Limb (tissue), 2 donors: ENCODE measurements at regions not wholly inside any gene's neighbourhood (a gene's known extent, or its start where the extent isn't known, plus 50 kb on each side); places are given as distances from the start of the nearest gene placed in this dataset.
"Not testable (repeated sequence)": the region's sequence is repeated elsewhere in the genome, so short reads cannot be mapped to it uniquely, and the experiment has no call there.

Experiments used
- DNase-seq, 2 donors: peaks; one replicate each; pipeline ENCODE4 v3.0.0-alpha.2; 2016; ENCODE audit errors: extremely low spot score in 2 of 2

- DNase-seq, result no peak
These were observed 411.0 kb upstream of the ZMIZ1 start for GRCh38 chr10:78657862-78658165.

DNA sequence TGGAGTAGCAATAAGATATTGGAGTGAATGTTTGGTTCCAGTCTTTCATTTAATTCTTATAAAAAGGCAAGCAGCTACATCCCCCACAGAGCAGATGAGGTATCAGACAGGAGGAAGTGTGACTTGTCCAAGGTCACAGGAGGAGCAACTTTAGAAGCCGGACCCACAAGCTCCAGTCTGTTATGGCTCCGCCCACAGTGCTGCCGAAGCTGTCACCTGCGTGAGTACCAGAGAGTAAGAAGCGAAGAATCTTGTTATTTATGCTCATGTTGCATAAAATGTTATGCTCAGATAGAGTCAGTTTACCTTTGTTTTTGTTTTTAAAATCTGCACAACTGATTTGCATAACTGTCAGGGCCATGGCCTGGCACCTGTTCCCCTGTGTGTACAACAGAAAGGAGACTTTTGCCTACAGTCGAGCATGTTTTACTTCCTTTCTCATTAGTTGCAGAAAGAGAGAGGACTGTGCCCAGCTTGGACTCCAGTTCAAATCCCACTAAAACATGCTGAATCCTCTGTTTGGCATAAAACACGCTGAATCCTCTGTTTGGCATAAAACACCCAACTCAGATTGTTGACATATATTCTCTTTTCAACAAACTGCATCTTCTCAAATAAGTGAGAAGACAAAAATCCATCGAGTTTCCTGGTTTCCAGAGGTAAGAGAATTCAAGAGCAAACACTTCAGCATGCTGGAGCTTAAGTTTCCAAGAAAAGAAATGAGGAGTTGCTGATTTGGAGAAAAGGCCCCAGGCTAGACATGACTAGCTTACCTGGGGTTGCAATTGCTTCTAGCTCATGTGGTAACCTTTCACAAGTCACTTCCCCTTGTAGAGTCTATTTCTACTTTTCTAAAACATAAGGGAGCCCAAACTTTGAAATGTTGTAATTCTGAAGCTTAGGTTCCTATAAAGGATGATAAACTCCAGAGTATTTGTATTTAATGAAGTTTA, 409.8 kb upstream of the ZMIZ1 start:
- DNase-seq, result no peak

DNA sequence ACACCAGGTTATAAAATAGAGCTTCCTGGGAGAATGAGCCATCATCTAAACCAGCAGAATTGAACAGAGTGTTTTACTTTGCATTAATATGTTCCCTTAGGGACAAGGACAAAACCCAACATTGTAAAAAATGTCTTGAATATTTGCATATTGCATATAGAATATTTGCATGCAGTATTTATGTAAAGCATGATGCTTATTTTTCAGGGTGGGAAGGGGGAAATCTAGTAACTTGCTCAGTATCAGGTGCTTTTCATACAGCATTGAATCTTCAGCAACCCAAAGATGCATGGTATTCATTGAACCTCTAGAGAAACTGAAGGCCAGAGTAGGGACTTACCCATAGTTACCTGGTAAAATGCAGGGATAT, 409.2 kb upstream of the ZMIZ1 start:
- no peak for DNase-seq

GRCh38 chr10:78660446-78661106, 408.2 kb upstream of the ZMIZ1 start:
- no peak for DNase-seq

DNA sequence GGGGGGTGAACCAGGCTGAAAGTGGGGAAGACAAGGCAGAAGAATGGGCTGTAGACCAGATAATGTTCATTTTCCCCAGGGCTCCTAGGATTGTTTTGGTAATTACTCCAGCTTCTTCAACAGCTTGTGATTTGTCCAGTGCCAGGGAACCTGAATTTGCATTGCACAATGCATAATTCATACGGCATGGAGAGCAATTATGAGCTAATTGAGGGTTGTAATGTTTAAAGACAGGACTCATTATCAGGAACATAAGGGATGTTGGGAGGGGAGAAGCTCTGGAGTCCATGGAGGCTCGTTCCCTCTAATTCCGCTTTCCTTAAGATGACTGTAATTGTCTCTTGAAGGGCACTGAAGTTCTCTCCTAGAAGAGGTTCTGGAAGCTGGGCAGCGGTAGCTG, 405.0 kb upstream of the ZMIZ1 start:
- DNase-seq, result no peak

DNA sequence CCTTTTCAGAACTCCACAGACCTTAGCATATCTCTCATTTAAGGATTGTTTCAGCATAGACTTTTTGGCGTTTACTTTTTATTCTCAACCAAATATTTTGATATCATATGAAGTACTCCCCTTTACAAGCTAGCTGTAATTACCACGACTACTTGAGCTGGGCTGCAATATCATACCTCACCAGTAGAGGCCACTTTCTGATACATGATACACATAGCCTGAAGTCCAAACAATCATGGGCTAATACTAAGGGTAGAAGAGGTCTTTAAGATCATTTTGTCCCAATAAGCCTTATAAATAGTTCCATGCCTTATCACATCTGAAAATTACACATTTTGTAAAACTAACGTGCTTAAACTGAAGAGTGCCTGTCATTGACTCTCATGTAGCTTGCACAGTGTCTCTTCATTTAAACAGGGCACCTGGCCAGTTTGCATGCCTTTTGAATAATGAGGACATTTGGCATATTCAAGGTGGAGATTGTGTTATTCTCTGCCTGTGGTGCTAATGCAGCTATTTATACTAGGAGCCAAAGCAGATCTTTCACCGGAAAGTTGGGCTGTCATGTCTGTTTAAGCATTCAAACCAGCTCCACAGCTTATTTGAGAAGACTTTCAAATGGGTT, 403.7 kb upstream of the ZMIZ1 start:
- DNase-seq, result no peak

- no peak for DNase-seq
These were observed 395.8 kb upstream of the ZMIZ1 start for GRCh38 chr10:78672918-78673317.

DNA sequence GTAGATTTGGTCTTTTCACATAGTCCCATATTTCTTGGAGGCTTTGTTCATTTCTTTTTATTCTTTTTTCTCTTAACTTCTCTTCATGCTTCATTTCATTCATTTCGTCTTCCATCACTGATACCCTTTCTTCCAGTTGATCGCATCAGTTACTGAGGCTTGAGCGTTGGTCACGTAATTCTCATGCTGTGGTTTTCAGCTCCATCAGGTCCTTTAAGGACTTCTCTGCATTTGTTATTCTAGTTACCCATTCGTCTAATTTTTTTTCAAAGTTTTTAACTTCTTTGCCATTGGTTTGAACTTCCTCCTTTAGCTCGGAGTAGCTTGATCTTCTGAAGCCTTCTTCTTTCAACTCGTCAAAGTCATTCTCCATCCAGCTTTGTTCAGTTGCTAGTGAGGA, 387.6 kb upstream of the ZMIZ1 start:
- not testable (repeated sequence) for DNase-seq

- not testable (repeated sequence) for DNase-seq
These were observed 386.8 kb upstream of the ZMIZ1 start for GRCh38 chr10:78681986-78682385.

- no peak for DNase-seq
These were observed 383.8 kb upstream of the ZMIZ1 start for GRCh38 chr10:78684947-78685346.

DNA sequence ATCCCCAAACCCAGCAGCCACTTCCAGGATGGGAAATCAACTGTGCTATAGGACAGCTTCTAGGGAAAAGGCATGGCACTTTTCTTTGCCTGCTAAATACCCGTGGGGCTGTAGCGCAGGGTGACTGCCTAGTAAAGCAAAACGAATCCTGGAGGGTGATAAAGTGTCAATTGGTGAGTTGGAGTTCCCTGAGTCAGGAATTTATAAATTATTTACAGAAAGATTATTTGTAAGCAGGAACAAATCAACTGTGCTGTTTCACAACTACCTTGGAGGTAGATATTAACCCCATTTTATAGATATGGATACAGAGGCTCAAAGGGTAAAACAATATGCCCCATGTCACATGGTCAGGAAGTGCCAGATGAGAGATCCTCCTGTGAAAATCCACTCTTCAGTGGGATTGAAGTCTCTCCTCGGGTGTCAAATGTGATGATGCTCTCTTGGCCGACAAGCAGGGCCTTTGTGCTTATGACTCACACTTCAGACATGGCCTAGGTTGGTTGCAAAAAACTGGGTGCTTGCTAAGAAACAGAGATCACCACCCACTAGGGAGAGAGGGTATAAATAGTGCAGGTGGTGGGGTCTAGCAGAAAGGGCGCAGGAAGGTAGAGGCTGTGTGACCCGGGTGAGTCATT, 383.2 kb upstream of the ZMIZ1 start:
- no peak for DNase-seq

GRCh38 chr10:78686444-78687060, 382.2 kb upstream of the ZMIZ1 start:
- no peak for DNase-seq

DNA sequence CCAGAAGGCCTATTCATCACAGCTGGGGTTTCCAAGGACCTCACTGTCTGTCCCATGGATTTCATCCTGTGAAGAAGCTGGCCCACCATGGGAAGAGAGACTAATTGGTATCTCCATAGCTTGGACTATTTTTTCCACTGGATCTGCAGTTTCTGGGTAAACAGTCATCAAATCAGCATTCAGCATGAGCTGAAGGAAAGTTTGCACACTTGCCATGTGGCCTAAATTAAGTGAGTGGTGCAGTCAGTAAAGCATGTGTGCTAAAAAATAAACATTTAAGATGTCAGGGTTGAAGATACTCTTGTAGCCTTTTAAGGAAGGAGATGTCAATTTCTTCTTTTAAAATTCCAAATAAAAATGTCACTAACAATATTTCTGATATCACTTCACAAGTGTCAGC, 381.1 kb upstream of the ZMIZ1 start:
- DNase-seq, result no peak

DNA sequence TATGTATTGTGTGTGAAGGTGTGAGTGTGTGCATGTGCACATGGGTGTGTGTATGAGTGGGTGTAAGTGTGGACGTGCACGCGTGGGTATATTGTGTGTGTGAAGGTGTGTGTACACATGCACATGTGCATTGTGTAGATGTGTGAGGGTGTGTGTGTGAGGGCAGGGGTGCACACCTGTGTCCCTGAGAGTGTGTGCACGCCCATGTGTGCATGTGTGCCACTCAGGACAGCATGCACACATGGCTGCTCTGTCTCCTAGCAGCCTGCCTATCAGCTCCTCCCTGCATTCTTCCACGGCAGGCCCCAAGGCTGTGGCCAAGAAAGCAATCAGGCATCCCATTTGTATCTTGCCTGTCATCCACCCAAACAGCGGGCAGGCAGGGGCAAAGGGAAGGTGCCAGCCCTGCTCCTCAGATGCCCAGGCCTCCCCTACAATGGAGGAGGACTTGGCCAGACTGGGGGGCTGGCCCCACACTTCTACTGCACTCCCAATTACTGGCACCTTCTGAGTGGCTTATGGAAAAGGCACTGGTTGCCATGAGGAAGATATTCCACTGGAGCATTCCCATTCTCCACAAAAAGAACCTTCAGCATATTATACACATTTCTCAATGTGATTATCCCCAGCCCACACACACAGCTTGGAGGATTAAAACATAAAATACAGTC, 380.4 kb upstream of the ZMIZ1 start:
- peak in 1 of 2 donors; percentile 54 for DNase-seq

DNA sequence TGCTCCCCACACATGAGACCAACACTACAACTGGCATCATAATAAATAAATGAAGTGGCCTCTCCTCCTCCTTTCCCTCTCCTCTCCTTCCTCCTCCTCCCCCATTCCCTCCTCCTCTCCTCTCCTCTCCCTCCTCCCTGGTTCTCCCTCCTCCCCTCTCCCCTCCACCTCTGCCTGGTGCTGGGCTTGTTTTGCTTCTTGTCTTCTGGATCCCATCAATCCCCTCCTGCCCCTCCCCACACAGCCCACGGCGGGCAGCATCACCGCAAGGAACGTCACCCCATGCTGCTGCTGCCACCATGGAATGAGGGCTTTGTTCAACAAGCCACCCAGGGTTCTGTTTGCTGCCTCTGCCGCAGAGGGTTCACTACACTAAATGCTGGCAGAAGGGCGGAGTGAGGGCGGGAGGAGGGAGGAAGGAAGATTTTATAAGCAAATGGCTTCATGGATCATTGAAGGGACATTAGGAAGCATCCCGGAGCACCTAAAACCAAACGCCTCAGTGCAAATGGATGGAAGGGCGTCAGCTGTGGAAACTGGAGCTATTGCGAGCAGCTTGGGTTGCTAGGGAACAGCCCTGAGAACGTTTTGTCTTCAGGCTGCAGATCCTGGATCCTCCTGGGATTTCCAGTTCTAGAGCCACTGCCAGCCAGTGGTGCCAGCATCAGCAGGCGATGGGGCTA, 379.7 kb upstream of the ZMIZ1 start:
- DNase-seq, result peak; percentile 69 to 76

- no peak for DNase-seq
These were observed 379.2 kb upstream of the ZMIZ1 start for GRCh38 chr10:78689584-78689935.

- DNase-seq, result peak in 1 of 2 donors; percentile 17
These were observed 378.2 kb upstream of the ZMIZ1 start for GRCh38 chr10:78690354-78691111.

- peak in 1 of 2 donors; percentile 20 for DNase-seq
These were observed 377.3 kb upstream of the ZMIZ1 start for GRCh38 chr10:78691301-78692030.

- DNase-seq, result peak in 1 of 2 donors; percentile 10
These were observed 376.7 kb upstream of the ZMIZ1 start for GRCh38 chr10:78692071-78692470.
